ENCODE measurements at regions not wholly inside any gene's neighbourhood (a gene's known extent, or its start where the extent isn't known, plus 50 kb on each side); places are given as distances from the start of the nearest gene placed in this dataset.
"Not testable (repeated sequence)": the region's sequence is repeated elsewhere in the genome, so short reads cannot be mapped to it uniquely, and the experiment has no call there.

DNA sequence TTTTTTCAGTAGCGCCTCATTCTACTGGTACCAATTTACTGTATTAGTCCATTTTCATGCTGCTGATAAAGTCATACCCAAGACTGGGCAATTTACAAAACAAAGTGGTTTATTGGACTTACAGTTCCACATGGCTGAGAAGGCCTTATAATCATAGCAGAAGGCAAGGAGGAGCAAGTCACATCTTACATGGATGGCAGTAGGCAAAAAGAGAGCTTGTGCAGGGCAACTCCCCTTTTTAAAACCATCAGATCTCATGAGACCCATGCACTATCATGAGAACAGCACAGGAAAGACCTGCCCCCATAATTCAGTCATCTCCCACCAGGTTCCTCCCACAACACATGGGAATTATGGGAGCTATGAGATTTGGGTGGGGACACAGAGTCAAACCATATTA, 443.5 kb downstream of the SH2D1A start:
- TF ChIP-seq ZNF274 (IDR thresholded peaks at IDR 0.05; ENCODE audit: low read depth, low read length); YY1 (IDR thresholded peaks at IDR 0.05; ENCODE audit: insufficient read depth, insufficient read length); SUZ12 (IDR thresholded peaks at IDR 0.05; ENCODE audit: extremely low read depth, insufficient read depth, insufficient read length): not testable (repeated sequence)
